Brain microvascular endothelial cell (primary cell): ENCODE measurements at regions not wholly inside any gene's neighbourhood (a gene's known extent, or its start where the extent isn't known, plus 50 kb on each side); places are given as distances from the start of the nearest gene placed in this dataset.

ENCODE experiments used
- DNase-seq: peaks from one replicate; pipeline ENCODE4 v3.0.0-alpha.2; 2020
- H3K27ac ChIP-seq: fragments of 250-450 bp; sonication (Bioruptor Pico); 2 replicates; pipeline ENCODE4 v1.5.1; 2020; ENCODE audit warnings: mild to moderate bottlenecking, moderate library complexity
- H3K27me3 ChIP-seq: fragments of 250-450 bp; sonication (Bioruptor Pico); replicated peaks from 2 replicates; pipeline ENCODE4 v1.5.1; 2020; ENCODE audit warnings: mild to moderate bottlenecking
- H3K36me3 ChIP-seq: fragments of 250-450 bp; sonication (Bioruptor Pico); replicated peaks from 2 replicates; pipeline ENCODE4 v1.5.1; 2020; ENCODE audit warnings: mild to moderate bottlenecking
- H3K4me3 ChIP-seq: 2 replicates; pipeline ENCODE4 v1.5.1; 2011; ENCODE audit warnings: low read depth, mild to moderate bottlenecking, control low read depth, low read length, moderate library complexity
- CTCF ChIP-seq: IDR thresholded peaks from 2 replicates; pipeline ENCODE4 v1.5.1; 2011; ENCODE audit warnings: low read depth, mild to moderate bottlenecking, moderate library complexity, low read length, control low read depth, inconsistent platforms; ENCODE audit errors: missing control alignments
- in situ Hi-C: cut with HindIII; loops from 2 replicates; pipeline ENCODE4 v1.10.0; 2017; ENCODE audit warnings: low sequenced_read_pairs, low pct_ligation_motif_present

DNA sequence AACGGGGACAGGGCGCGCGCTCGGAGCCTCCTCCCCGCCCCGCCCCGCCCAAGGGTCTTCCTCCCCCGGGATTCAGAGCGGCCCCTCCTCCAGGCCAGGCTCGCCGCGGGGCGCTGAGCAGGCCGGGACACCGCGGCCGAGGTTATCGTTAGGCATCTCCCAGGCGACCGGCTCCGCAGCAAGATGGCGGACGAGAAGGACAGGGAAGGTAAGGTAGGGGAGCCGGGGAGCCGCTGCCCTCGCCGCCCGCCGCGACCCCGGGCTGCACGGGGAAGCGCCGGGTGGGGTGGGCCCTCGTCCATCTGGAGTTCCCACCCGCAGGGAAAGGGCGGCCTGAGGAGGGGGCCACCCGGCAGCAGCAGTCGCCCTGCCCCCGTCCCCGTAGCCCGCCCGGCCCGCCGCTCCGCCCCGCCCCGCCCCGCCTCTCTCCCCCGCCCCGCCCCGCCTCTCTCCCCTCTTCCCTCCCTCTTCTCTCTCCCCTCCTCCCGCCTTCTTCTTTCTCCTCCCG is 105.9 kb upstream of the HNRNPU start:
- peak; percentile 52 for DNase-seq
- no peak for TF ChIP-seq CTCF
- no peaks in the 10 kb centered on the region for H3K36me3 ChIP-seq
- no peaks in the 10 kb centered on the region for H3K27me3 ChIP-seq
- in situ Hi-C loops = no loop called here
- H3K4me3 ChIP-seq = peak overlapping the region; percentile 68
- H3K27ac ChIP-seq = peak overlapping the region; percentile 100

DNA sequence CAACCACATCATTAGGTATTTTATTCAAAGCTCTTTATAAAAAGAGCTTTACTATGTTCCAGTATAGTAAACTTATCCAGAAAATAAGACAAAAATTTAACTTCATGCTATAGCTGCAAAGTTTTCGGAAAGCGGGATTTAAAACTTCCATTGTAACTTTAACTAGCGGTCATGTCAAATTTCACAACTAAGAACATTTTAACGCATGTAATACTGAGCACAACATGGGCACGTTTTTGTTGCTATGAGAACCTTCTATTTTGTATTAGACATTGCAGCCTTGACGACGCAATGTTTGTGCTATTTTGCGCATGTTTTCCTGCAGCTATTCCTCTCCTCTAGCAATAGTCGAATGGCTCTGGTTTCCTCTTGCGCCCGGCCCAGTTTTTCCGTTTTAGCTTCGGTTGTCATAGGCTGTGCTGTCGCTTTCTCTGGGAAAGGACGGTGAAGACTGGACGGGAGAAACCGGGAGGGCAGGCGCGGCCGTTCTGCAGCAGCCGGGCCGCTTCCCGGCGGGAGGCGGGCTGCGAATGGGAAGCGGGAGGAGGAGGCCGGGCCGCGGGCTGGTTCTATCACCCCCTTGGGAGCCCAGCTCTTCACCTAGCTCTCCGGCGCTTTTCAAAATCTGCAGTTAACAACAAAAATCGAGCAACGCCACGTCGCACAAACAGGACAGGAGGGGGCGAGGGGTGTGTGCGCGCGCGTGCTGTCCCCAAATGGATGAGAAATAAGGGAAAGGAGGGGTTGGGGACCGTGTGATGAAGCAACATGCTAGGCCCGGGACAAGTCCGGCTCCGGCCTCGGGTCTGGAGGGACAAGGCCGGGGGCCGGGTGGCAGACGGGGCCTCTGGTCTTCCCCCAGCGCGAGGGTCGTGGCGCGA is 105.3 kb upstream of the HNRNPU start:
- no peaks in the 10 kb centered on the region for H3K27me3 ChIP-seq
- TF ChIP-seq CTCF = no peak
- H3K36me3 ChIP-seq = no peaks in the 10 kb centered on the region
- in situ Hi-C loops = no loop called here
- DNase-seq = peak; percentile 93
- peak overlapping the region; percentile 68 for H3K4me3 ChIP-seq
- H3K27ac ChIP-seq = peak overlapping the region; percentile 100

GRCh38 chr1:244968881-244969280 is 104.5 kb upstream of the HNRNPU start:
- Histone ChIP-seq H3K27me3 (no peaks in the 10 kb centered on the region), H3K36me3 (no peaks in the 10 kb centered on the region), H3K4me3 (no peak overlapping the region), H3K27ac (peak overlapping the region; percentile 100)
- DNase-seq = no peak
- no peak for TF ChIP-seq CTCF
- in situ Hi-C loops = no loop called here

DNA sequence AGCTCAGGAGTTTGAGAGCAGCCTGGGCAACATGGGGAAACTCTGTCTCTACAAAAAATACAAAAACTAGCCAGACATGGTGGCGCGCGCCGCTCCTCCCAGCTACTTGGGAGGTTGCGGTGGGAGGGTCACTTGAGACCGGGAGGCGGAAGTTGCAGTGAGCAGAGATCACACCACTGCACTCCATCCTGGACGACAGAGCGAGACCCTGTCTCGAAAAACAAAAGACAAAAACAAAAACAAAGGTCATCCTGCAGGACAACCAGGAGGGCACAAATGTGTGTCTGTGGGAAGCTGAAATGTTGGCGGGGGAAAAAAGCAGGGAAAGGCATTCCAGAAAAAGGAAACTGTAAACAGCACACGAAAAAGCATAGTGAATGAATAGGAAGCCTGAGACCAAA is 104.1 kb upstream of the HNRNPU start:
- H3K27me3 ChIP-seq = no peaks in the 10 kb centered on the region
- H3K36me3 ChIP-seq = no peaks in the 10 kb centered on the region
- TF ChIP-seq CTCF = no peak
- H3K4me3 ChIP-seq = no peak overlapping the region
- H3K27ac ChIP-seq = peak overlapping the region; percentile 100
- DNase-seq = no peak
- in situ Hi-C loops = no loop called here

GRCh38 chr1:244967159-244967558 is 102.8 kb upstream of the HNRNPU start:
- in situ Hi-C loops = no loop called here
- H3K27me3 ChIP-seq = no peaks in the 10 kb centered on the region
- H3K27ac ChIP-seq = no peak overlapping the region
- TF ChIP-seq CTCF = no peak
- H3K36me3 ChIP-seq = no peaks in the 10 kb centered on the region
- no peak for DNase-seq
- no peak overlapping the region for H3K4me3 ChIP-seq
